Panc1 (cell line): ENCODE measurements at regions not wholly inside any gene's neighbourhood (a gene's known extent, or its start where the extent isn't known, plus 50 kb on each side); places are given as distances from the start of the nearest gene placed in this dataset.

ENCODE experiments used
- ATAC-seq: fragments of 200-7000 bp; cut with Tn5 transposase; 2 replicates; pipeline ENCODE4 v1.9.1; 2020; ENCODE audit warnings: mild to moderate bottlenecking, moderate library complexity
- BruUV-seq: library from RNA; stranded (reverse); fragments of 400-500 nt; replicated peaks from 2 replicates; lab custom pipeline; 2021; lab: Mats Ljungman, UMichigan
- CTCF ChIA-PET: fragments of 300-600 bp; sonication (Branson Sonifier 250); formaldehyde crosslinking; loops from one replicate; lab custom pipeline; 2022; ENCODE audit warnings: antibody characterized with exemption; lab: Charles Lee
- POLR2A ChIA-PET: fragments of 300-600 bp; sonication (Branson Sonifier 250); formaldehyde crosslinking; loops from one replicate; lab custom pipeline; 2022; ENCODE audit warnings: antibody characterized with exemption; lab: Charles Lee
- DNase-seq: peaks from one replicate; pipeline ENCODE4 v3.0.0-alpha.2; 2010; ENCODE audit warnings: low read depth, low spot score
- H3K27ac ChIP-seq: 2 replicates; pipeline ENCODE4 v1.5.1; 2011; ENCODE audit warnings: mild to moderate bottlenecking, low read length, inconsistent platforms
- H3K27me3 ChIP-seq: fragments of 200-500 bp; sonication (Bioruptor generic); 2 replicates; pipeline ENCODE4 v1.6.0; 2014; ENCODE audit warnings: low read length, inconsistent platforms; ENCODE audit not compliant: control insufficient read depth, insufficient read depth
- H3K36me3 ChIP-seq: fragments of 200-500 bp; sonication (Bioruptor generic); 2 replicates; pipeline ENCODE4 v1.5.1; 2014; ENCODE audit warnings: inconsistent platforms, mild to moderate bottlenecking, low read length, moderate library complexity; ENCODE audit not compliant: control insufficient read depth, insufficient read depth
- H3K4me1 ChIP-seq: 2 replicates; pipeline ENCODE4 v1.5.1; 2011; ENCODE audit warnings: inconsistent platforms, mild to moderate bottlenecking, low read length, moderate library complexity; ENCODE audit not compliant: control insufficient read depth, insufficient read depth
- H3K4me3 ChIP-seq, 2 experiments: 2 replicates each; pipeline ENCODE4 v1.5.1; 2011 to 2012; ENCODE audit warnings: low read depth in 2 of 2, low read length in 2 of 2, mild to moderate bottlenecking in 2 of 2, inconsistent platforms in 1 of 2, moderate library complexity in 1 of 2
- H3K9me3 ChIP-seq: fragments of 200-500 bp; sonication (Bioruptor generic); 2 replicates; pipeline ENCODE4 v1.5.1; 2014; ENCODE audit warnings: low read depth, mild to moderate bottlenecking, inconsistent platforms, low read length, moderate library complexity; ENCODE audit not compliant: control insufficient read depth, insufficient read depth
- POLR2AphosphoS5 ChIP-seq: IDR thresholded peaks from 2 replicates; pipeline ENCODE4 v1.6.1; 2012; ENCODE audit warnings: mild to moderate bottlenecking, low read depth, low read length, moderate library complexity
- REST ChIP-seq, 2 experiments: IDR thresholded peaks; 2 replicates each; pipeline ENCODE4 v1.6.1; 2011 to 2012; ENCODE audit warnings: low read depth in 2 of 2, control low read depth in 1 of 2, low read length in 1 of 2, mild to moderate bottlenecking in 1 of 2, moderate library complexity in 1 of 2; ENCODE audit not compliant: insufficient read depth in 1 of 2
- SIN3A ChIP-seq: IDR thresholded peaks from 2 replicates; pipeline ENCODE4 v1.6.1; 2012; ENCODE audit warnings: low read depth, mild to moderate bottlenecking, low read length, moderate library complexity, borderline replicate concordance; ENCODE audit not compliant: insufficient read depth
- TCF7L2 ChIP-seq: IDR thresholded peaks from 2 replicates; pipeline ENCODE4 v1.6.1; 2011; ENCODE audit warnings: mild to moderate bottlenecking, low read depth, low read length, inconsistent platforms
- in situ Hi-C: cut with HindIII; loops from 2 replicates; pipeline ENCODE4 v1.10.0; 2016; ENCODE audit warnings: low sequenced_read_pairs, low pct_unique_long_range_greater_than_20kb
- intact Hi-C: fragments of 100-400 bp; cut with micrococcal nuclease; formaldehyde crosslinking; loops from one replicate; pipeline ENCODE4 v1.10.0; 2022; ENCODE audit not compliant: unreplicated experiment
- TF ChIP-seq, protein P1 (sequence below): fragments of 450-650 bp; IDR thresholded peaks from 2 replicates; pipeline ENCODE4 v1.5.1; 2017; ENCODE audit warnings: mild to moderate bottlenecking

DNA sequence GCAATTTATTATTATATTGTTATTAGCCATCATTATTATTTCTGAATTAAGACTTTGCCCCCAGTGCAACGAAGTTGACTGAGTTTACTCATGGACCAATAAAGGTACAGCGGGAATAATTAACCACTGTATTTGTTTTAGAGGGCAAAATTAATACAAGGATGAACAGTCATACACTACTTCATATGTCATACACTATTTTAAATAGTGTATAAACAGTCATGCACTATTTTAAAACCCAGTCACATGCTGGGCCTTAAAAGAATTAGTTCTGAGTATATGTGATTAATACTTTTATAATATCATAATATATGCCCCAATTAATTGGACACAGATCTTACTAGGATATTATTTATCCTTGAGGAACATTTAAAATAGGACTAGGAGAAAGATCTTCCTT, 125.3 kb upstream of the NANOGP8 start:
- ChIA-PET CTCF (no interaction called here), POLR2A (no interaction called here)
- H3K4me1 ChIP-seq: no peaks in the 10 kb centered on the region
- H3K27me3 ChIP-seq: no peaks in the 10 kb centered on the region
- DNase-seq (no peak), ATAC-seq (no peak)
- no peak overlapping the region for H3K4me3 ChIP-seq
- in situ Hi-C loops (no loop called here), intact Hi-C loops (no loop called here)
- H3K36me3 ChIP-seq: no peaks in the 10 kb centered on the region
- TF ChIP-seq POLR2AphosphoS5: no peak
- TF ChIP-seq, protein P1, sequence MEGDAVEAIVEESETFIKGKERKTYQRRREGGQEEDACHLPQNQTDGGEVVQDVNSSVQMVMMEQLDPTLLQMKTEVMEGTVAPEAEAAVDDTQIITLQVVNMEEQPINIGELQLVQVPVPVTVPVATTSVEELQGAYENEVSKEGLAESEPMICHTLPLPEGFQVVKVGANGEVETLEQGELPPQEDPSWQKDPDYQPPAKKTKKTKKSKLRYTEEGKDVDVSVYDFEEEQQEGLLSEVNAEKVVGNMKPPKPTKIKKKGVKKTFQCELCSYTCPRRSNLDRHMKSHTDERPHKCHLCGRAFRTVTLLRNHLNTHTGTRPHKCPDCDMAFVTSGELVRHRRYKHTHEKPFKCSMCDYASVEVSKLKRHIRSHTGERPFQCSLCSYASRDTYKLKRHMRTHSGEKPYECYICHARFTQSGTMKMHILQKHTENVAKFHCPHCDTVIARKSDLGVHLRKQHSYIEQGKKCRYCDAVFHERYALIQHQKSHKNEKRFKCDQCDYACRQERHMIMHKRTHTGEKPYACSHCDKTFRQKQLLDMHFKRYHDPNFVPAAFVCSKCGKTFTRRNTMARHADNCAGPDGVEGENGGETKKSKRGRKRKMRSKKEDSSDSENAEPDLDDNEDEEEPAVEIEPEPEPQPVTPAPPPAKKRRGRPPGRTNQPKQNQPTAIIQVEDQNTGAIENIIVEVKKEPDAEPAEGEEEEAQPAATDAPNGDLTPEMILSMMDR: no peak
- no peak for TF ChIP-seq REST (IDR thresholded peaks at IDR 0.05; ENCODE audit: insufficient read depth in 1 of 2, low read depth in 2 of 2, low read length in 1 of 2)
- TF ChIP-seq TCF7L2: no peak
- no peaks in the 10 kb centered on the region for H3K9me3 ChIP-seq
- no TSS peak for BruUV-seq
- no peak overlapping the region for H3K27ac ChIP-seq

- Histone ChIP-seq H3K4me3 (no peak overlapping the region), H3K4me1 (no peaks in the 10 kb centered on the region), H3K27ac (no peak overlapping the region), H3K36me3 (no peaks in the 10 kb centered on the region), H3K9me3 (no peaks in the 10 kb centered on the region), H3K27me3 (no peaks in the 10 kb centered on the region)
- ChIA-PET POLR2A (no interaction called here), CTCF (no interaction called here)
- no TSS peak for BruUV-seq
- ATAC-seq (no peak), DNase-seq (no peak)
- intact Hi-C loops: no loop called here
- no peak for TF ChIP-seq POLR2AphosphoS5
- no peak for TF ChIP-seq TCF7L2
- no peak for TF ChIP-seq SIN3A
- TF ChIP-seq, protein P1: no peak
- TF ChIP-seq REST (IDR thresholded peaks at IDR 0.05; ENCODE audit: insufficient read depth in 1 of 2, low read depth in 2 of 2, low read length in 1 of 2): no peak
- in situ Hi-C loops: no loop called here
Observed at GRCh38 chr15:35209838-35210237, 124.7 kb upstream of the NANOGP8 start.
